ENCODE measurements at regions not wholly inside any gene's neighbourhood (a gene's known extent, or its start where the extent isn't known, plus 50 kb on each side); places are given as distances from the start of the nearest gene placed in this dataset.

DNA sequence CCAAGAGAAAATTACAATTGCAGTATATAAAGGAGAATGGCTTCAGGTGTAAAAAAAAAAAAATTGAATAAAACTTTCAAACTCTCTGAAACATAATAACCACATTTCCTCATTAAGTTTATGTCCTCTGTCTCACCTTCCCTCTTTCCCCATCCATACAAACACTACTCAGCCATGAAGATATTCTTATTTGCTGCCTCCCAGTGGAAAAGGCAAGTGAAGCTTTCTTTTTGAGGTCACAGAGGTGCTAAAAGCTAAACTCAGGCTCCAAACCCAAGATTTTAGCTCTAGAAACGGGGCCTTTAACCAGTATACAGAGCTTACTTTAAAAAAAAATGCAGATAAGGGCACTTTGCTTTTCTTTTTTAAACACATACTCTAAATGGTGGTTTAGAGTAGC lies 1568.5 kb downstream of the FAM181B start:
- no peaks in the 10 kb centered on the region for H3K27me3 ChIP-seq
- DNase-seq (ENCODE audit: low read depth in 1 of 2, low spot score in 1 of 2): peak in 1 of 2 donors; percentile 49
- no peak overlapping the region for H3K4me3 ChIP-seq
- no peaks in the 10 kb centered on the region for H3K4me1 ChIP-seq (ENCODE audit: low read depth)
- H3K27ac ChIP-seq: no peak overlapping the region
- no peaks in the 10 kb centered on the region for H3K9me3 ChIP-seq (ENCODE audit: low read depth)
- no peaks in the 10 kb centered on the region for H3K36me3 ChIP-seq
- TF ChIP-seq, protein P1, sequence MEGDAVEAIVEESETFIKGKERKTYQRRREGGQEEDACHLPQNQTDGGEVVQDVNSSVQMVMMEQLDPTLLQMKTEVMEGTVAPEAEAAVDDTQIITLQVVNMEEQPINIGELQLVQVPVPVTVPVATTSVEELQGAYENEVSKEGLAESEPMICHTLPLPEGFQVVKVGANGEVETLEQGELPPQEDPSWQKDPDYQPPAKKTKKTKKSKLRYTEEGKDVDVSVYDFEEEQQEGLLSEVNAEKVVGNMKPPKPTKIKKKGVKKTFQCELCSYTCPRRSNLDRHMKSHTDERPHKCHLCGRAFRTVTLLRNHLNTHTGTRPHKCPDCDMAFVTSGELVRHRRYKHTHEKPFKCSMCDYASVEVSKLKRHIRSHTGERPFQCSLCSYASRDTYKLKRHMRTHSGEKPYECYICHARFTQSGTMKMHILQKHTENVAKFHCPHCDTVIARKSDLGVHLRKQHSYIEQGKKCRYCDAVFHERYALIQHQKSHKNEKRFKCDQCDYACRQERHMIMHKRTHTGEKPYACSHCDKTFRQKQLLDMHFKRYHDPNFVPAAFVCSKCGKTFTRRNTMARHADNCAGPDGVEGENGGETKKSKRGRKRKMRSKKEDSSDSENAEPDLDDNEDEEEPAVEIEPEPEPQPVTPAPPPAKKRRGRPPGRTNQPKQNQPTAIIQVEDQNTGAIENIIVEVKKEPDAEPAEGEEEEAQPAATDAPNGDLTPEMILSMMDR (IDR thresholded peaks at IDR 0.05; ENCODE audit: low read depth, low read length): no peak

DNA sequence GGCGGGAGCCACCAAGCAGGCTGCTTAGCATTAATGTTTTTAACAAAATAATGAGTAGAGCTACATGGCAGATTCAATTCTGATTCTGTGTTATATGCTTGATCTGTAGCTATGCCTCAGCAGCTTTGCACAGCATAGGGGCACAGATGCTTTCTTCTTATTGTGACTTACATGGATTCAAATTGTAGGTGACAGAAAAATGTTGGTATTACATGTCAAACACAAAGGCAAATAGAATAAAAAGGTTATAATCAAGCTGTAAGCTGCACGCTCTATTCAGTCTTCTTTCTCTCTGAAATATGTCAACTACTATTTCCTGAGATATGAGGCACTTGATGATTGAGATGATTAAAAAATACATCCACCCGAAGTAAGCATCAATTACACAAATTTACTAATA lies 1573.8 kb downstream of the FAM181B start:
- no peak overlapping the region for H3K4me3 ChIP-seq
- no peak overlapping the region for H3K27ac ChIP-seq
- no peaks in the 10 kb centered on the region for H3K4me1 ChIP-seq (ENCODE audit: low read depth)
- no peak for DNase-seq (ENCODE audit: low read depth in 1 of 2, low spot score in 1 of 2)
- H3K27me3 ChIP-seq: no peaks in the 10 kb centered on the region
- TF ChIP-seq, protein P1 (IDR thresholded peaks at IDR 0.05; ENCODE audit: low read depth, low read length): no peak
- no peaks in the 10 kb centered on the region for H3K36me3 ChIP-seq
- no peaks in the 10 kb centered on the region for H3K9me3 ChIP-seq (ENCODE audit: low read depth)

DNA sequence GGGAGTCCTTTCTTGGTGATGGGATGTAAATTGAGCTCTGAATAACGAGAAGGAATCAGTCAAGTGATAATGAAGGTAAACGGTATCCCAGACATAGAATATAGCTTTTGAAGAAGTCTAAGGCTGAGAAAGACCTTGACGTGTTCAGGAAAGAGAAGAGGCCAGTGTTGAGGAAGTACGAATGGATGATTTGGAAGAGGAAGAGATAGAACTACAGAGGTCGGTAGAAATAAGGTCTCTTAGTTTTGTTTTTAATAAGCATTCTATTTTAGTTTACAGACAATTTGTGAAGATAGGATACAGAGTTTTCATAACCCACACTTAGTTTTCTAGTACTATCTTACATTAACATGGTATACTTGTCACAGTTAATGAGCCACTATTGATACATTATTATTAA lies 1598.1 kb downstream of the FAM181B start:
- Histone ChIP-seq H3K36me3 (no peaks in the 10 kb centered on the region), H3K4me1 (ENCODE audit: low read depth) (no peaks in the 10 kb centered on the region), H3K27me3 (no peaks in the 10 kb centered on the region), H3K4me3 (no peak overlapping the region), H3K27ac (no peak overlapping the region), H3K9me3 (ENCODE audit: low read depth) (no peaks in the 10 kb centered on the region)
- TF ChIP-seq, protein P1 (IDR thresholded peaks at IDR 0.05; ENCODE audit: low read depth, low read length): no peak
- no peak for DNase-seq (ENCODE audit: low read depth in 1 of 2, low spot score in 1 of 2)

DNA sequence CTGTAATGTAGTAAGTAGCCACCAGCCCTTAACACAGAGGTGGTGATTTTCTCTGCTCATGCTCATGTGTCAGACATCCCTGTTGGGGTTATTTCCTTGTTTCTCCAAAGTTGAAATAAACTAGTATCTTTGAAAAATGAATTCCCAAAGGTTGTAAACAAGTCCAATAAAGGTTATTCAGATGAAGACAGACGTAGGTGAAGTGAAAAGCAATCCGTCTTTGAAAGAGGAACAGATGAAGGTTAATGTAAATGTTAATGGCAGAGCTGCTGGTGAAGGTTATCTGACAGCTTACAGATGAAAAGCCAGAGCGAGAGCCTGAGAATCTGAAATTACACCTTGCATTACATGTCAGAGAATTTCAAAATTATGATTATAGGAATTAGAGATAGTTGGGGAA lies 1604.0 kb downstream of the FAM181B start:
- Histone ChIP-seq H3K36me3 (no peaks in the 10 kb centered on the region), H3K4me3 (no peak overlapping the region), H3K27ac (no peak overlapping the region), H3K27me3 (no peaks in the 10 kb centered on the region), H3K9me3 (ENCODE audit: low read depth) (no peaks in the 10 kb centered on the region), H3K4me1 (ENCODE audit: low read depth) (no peaks in the 10 kb centered on the region)
- no peak for DNase-seq (ENCODE audit: low read depth in 1 of 2, low spot score in 1 of 2)
- TF ChIP-seq, protein P1 (IDR thresholded peaks at IDR 0.05; ENCODE audit: low read depth, low read length): no peak

DNA sequence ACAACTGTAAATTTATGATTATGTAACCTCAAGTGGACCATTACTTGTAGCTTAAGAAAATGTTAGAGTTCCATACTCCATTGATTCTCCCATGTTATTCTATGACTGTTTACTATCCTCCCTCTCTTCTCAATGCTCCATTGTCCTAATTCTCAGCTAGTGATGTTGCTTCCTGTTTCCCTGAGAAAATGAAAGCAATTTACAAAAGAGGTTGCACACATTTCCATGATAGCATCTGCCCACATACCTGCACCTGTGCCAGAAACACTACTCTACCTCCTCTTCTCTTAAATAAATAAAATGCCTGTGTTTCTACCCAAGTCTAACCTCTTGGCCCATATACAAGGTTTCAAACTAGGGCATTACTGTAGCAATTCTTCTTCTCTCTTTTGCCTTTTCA lies 1620.9 kb downstream of the FAM181B start:
- Histone ChIP-seq H3K27me3 (no peaks in the 10 kb centered on the region), H3K9me3 (ENCODE audit: low read depth) (no peaks in the 10 kb centered on the region), H3K27ac (no peak overlapping the region), H3K36me3 (no peaks in the 10 kb centered on the region), H3K4me3 (no peak overlapping the region), H3K4me1 (ENCODE audit: low read depth) (no peaks in the 10 kb centered on the region)
- TF ChIP-seq, protein P1 (IDR thresholded peaks at IDR 0.05; ENCODE audit: low read depth, low read length): no peak
- DNase-seq (ENCODE audit: low read depth in 1 of 2, low spot score in 1 of 2): no peak

DNA sequence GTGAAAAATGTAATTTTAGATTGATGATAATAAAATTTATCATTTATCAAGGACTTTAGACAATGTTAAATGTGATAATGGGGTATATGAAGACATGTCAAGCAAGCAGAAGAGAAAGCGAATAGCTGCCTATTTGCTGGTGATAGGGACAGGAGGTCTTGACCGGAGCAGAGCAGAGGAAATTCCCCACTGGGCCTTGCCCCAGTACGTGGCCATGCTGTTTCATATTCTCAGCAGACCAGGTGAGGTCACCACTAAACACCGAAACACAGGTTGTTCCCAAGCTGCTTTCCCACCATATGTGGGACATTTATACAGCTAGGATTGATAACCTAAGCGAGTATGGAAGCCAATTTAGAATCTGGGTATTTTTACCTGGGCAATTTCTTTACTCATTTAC lies 1629.6 kb downstream of the FAM181B start:
- H3K4me3 ChIP-seq: no peak overlapping the region
- H3K36me3 ChIP-seq: no peaks in the 10 kb centered on the region
- H3K27me3 ChIP-seq: no peaks in the 10 kb centered on the region
- H3K4me1 ChIP-seq (ENCODE audit: low read depth): no peaks in the 10 kb centered on the region
- TF ChIP-seq, protein P1 (IDR thresholded peaks at IDR 0.05; ENCODE audit: low read depth, low read length): no peak
- DNase-seq (ENCODE audit: low read depth in 1 of 2, low spot score in 1 of 2): no peak
- no peak overlapping the region for H3K27ac ChIP-seq
- no peaks in the 10 kb centered on the region for H3K9me3 ChIP-seq (ENCODE audit: low read depth)
